Right atrium auricular region (tissue), 2 donors: ENCODE measurements at regions not wholly inside any gene's neighbourhood (a gene's known extent, or its start where the extent isn't known, plus 50 kb on each side); places are given as distances from the start of the nearest gene placed in this dataset.
"Not testable (repeated sequence)": the region's sequence is repeated elsewhere in the genome, so short reads cannot be mapped to it uniquely, and the experiment has no call there.

ENCODE experiments used
- DNase-seq: peaks from one replicate; pipeline ENCODE4 v3.0.0-alpha.2; 2019; ENCODE audit warnings: low spot score
- H3K27ac ChIP-seq, 2 donors: fragments of 200-600 bp; sonication (generic); 1 replicate in 1 of 2; 2 replicates in 1 of 2; pipeline ENCODE4 v1.5.1; 2016 to 2019
- H3K27me3 ChIP-seq, 2 donors: fragments of 200-600 bp; sonication (generic); one replicate each; pipeline versions ENCODE4 v1.5.1 to v1.6.0; 2017 to 2019
- H3K36me3 ChIP-seq: fragments of 200-600 bp; sonication (generic); one replicate; pipeline ENCODE4 v1.5.1; 2016
- H3K4me1 ChIP-seq, 2 donors: fragments of 200-600 bp; sonication (generic); one replicate each; pipeline versions ENCODE4 v1.5.1 to v1.6.0; 2017 to 2019
- H3K4me3 ChIP-seq, 2 donors: fragments of 200-600 bp; sonication (generic); 1 replicate in 1 of 2; 2 replicates in 1 of 2; pipeline ENCODE4 v1.5.1; 2017 to 2019; ENCODE audit warnings: mild to moderate bottlenecking in 1 of 2, moderate library complexity in 1 of 2
- H3K9me3 ChIP-seq, 2 donors: fragments of 200-600 bp; sonication (generic); one replicate each; pipeline ENCODE4 v1.5.1; 2019
- TF ChIP-seq, protein P1 (sequence below), 2 donors: fragments of 200-600 bp; sonication (generic); IDR thresholded peaks; one replicate each; pipeline ENCODE4 v1.5.1; 2019; ENCODE audit warnings: antibody characterized with exemption in 2 of 2

DNA sequence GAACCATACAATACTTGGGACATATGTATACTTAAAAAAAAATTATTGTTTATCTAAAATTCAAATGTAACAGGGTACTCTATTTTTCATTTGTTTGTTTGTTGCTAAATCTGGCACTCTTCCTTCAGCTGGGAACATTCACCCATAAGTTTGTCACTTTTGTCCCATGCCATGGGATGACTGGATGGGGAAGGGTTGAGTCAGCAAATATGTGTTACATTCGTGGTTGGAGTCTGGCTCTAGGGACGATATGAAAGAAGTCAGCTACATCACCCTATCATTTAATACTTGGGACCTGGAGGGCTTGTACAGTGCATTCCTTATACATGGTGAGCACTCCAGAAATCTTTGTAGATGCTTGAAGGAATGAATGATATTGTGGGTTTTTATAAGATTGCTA lies 131.3 kb downstream of the IPO8 start:
- no peak overlapping the region for H3K4me3 ChIP-seq
- H3K36me3 ChIP-seq = no peaks in the 10 kb centered on the region
- H3K9me3 ChIP-seq = peaks cover 0 to 13% of the 10 kb centered on the region in 2 donors
- H3K27ac ChIP-seq = no peak overlapping the region
- no peaks in the 10 kb centered on the region for H3K27me3 ChIP-seq
- no peak for DNase-seq
- no peaks in the 10 kb centered on the region for H3K4me1 ChIP-seq
- TF ChIP-seq, protein P1, sequence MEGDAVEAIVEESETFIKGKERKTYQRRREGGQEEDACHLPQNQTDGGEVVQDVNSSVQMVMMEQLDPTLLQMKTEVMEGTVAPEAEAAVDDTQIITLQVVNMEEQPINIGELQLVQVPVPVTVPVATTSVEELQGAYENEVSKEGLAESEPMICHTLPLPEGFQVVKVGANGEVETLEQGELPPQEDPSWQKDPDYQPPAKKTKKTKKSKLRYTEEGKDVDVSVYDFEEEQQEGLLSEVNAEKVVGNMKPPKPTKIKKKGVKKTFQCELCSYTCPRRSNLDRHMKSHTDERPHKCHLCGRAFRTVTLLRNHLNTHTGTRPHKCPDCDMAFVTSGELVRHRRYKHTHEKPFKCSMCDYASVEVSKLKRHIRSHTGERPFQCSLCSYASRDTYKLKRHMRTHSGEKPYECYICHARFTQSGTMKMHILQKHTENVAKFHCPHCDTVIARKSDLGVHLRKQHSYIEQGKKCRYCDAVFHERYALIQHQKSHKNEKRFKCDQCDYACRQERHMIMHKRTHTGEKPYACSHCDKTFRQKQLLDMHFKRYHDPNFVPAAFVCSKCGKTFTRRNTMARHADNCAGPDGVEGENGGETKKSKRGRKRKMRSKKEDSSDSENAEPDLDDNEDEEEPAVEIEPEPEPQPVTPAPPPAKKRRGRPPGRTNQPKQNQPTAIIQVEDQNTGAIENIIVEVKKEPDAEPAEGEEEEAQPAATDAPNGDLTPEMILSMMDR (IDR thresholded peaks at IDR 0.05) = no peak

DNA sequence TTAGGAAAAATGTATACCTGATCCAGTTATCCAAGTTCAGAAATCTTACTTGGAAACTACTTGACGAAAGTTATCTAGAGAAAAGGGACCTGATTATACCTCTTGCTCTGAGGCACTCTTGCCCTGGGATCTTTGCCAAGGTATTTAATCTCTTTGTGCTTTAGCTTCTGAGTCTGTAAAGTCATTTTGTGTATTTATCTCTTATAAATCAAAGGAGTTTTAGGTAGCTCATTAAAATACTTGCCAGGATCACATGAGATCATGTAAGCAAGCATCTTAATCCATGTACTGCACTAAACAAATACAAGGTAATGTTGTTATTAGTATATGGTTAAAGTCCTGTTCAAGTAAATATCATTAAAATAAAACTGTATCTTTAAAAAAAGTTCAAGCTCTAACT lies 147.5 kb downstream of the IPO8 start:
- Histone ChIP-seq H3K4me1 (no peaks in the 10 kb centered on the region), H3K36me3 (no peaks in the 10 kb centered on the region), H3K27me3 (no peaks in the 10 kb centered on the region), H3K27ac (no peak overlapping the region), H3K9me3 (no peaks in the 10 kb centered on the region), H3K4me3 (no peak overlapping the region)
- DNase-seq = no peak
- TF ChIP-seq, protein P1 (IDR thresholded peaks at IDR 0.05) = no peak

GRCh38 chr12:30546121-30546520 lies 149.5 kb downstream of the IPO8 start:
- no peak overlapping the region for H3K4me3 ChIP-seq
- H3K4me1 ChIP-seq = no peaks in the 10 kb centered on the region
- peaks cover 0 to 2% of the 10 kb centered on the region in 2 donors for H3K9me3 ChIP-seq
- no peak overlapping the region for H3K27ac ChIP-seq
- TF ChIP-seq, protein P1 (IDR thresholded peaks at IDR 0.05) = no peak
- no peak for DNase-seq
- no peaks in the 10 kb centered on the region for H3K27me3 ChIP-seq
- no peaks in the 10 kb centered on the region for H3K36me3 ChIP-seq

- H3K27ac ChIP-seq, DNase-seq, H3K27me3 ChIP-seq, H3K4me3 ChIP-seq, H3K36me3 ChIP-seq, H3K4me1 ChIP-seq, H3K9me3 ChIP-seq: not testable (repeated sequence)
These were observed 151.0 kb downstream of the IPO8 start for GRCh38 chr12:30544704-30545103.

GRCh38 chr12:30537228-30537627 lies 158.4 kb downstream of the IPO8 start:
- Histone ChIP-seq H3K9me3 (peaks cover 0 to 7% of the 10 kb centered on the region in 2 donors), H3K27ac (no peak overlapping the region), H3K4me3 (no peak overlapping the region), H3K27me3 (no peaks in the 10 kb centered on the region), H3K4me1 (no peaks in the 10 kb centered on the region), H3K36me3 (no peaks in the 10 kb centered on the region)
- DNase-seq = no peak
- TF ChIP-seq, protein P1 (IDR thresholded peaks at IDR 0.05) = no peak

GRCh38 chr12:30533558-30534265 lies 162.0 kb downstream of the IPO8 start:
- H3K27ac ChIP-seq = no peak overlapping the region
- no peak overlapping the region for H3K4me3 ChIP-seq
- DNase-seq = no peak
- H3K27me3 ChIP-seq = no peaks in the 10 kb centered on the region
- TF ChIP-seq, protein P1 (IDR thresholded peaks at IDR 0.05) = no peak
- H3K36me3 ChIP-seq = no peaks in the 10 kb centered on the region
- H3K9me3 ChIP-seq = no peaks in the 10 kb centered on the region
- no peaks in the 10 kb centered on the region for H3K4me1 ChIP-seq
